SK-N-SH treated with all-trans-retinoic acid at 6 μM for 48 hours (cell line): ENCODE measurements at regions not wholly inside any gene's neighbourhood (a gene's known extent, or its start where the extent isn't known, plus 50 kb on each side); places are given as distances from the start of the nearest gene placed in this dataset.

Experiments used
- CSDC2 ChIP-seq: fragments of 250-450 bp; sonication (Bioruptor Pico); IDR thresholded peaks from 2 replicates; pipeline ENCODE4 v1.5.0; 2020; ENCODE audit warnings: mild to moderate bottlenecking, moderate library complexity
- ISL1 ChIP-seq: fragments of 250-450 bp; sonication (Bioruptor Pico); IDR thresholded peaks from 2 replicates; pipeline ENCODE4 v2.1.2; 2022; ENCODE audit warnings: mild to moderate bottlenecking, moderate library complexity
- TCF4 ChIP-seq: fragments of 250-450 bp; sonication (Bioruptor Pico); IDR thresholded peaks from 2 replicates; pipeline ENCODE4 v1.8.0; 2021; ENCODE audit warnings: mild to moderate bottlenecking, moderate library complexity, borderline replicate concordance
- ZC3H10 ChIP-seq: fragments of 250-450 bp; sonication (Bioruptor Pico); IDR thresholded peaks from 2 replicates; pipeline ENCODE4 v1.5.1; 2021; ENCODE audit warnings: mild to moderate bottlenecking, moderate library complexity
- TF ChIP-seq, protein P1 (sequence below): fragments of 250-450 bp; sonication (Bioruptor Pico); IDR thresholded peaks from 2 replicates; pipeline ENCODE4 v1.5.1; 2020; ENCODE audit warnings: low read depth, mild to moderate bottlenecking, moderate library complexity
- TF ChIP-seq, protein P2 (sequence below): fragments of 250-450 bp; sonication (Bioruptor Pico); IDR thresholded peaks from 2 replicates; pipeline ENCODE4 v1.8.0; 2020; ENCODE audit warnings: mild to moderate bottlenecking, moderate library complexity, borderline replicate concordance

DNA sequence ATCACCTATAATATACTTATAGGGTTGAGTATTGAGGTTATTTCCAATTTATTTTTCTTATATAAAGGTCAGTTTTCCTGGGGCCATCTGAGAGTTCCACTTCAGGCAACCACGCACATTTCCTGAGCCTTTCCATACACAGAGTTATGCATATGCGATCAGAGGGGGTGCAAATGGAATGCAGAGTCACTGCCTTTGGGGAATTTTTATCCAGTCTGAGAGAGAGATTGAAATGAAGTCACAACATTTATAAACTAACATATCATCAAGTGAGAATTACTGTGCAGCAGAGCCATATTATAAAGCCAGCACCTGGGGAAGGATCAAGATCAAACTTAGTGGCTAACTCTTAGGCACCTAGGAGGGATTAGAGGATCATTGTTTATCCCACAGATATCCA lies 299.9 kb upstream of the PLXNA2 start:
- TF ChIP-seq CSDC2 (CRISPR knock-in tag) = no peak
- TF ChIP-seq, protein P1, sequence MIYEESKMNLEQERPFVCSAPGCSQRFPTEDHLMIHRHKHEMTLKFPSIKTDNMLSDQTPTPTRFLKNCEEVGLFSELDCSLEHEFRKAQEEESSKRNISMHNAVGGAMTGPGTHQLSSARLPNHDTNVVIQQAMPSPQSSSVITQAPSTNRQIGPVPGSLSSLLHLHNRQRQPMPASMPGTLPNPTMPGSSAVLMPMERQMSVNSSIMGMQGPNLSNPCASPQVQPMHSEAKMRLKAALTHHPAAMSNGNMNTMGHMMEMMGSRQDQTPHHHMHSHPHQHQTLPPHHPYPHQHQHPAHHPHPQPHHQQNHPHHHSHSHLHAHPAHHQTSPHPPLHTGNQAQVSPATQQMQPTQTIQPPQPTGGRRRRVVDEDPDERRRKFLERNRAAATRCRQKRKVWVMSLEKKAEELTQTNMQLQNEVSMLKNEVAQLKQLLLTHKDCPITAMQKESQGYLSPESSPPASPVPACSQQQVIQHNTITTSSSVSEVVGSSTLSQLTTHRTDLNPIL (CRISPR knock-in tag) = no peak
- TF ChIP-seq, protein P2, sequence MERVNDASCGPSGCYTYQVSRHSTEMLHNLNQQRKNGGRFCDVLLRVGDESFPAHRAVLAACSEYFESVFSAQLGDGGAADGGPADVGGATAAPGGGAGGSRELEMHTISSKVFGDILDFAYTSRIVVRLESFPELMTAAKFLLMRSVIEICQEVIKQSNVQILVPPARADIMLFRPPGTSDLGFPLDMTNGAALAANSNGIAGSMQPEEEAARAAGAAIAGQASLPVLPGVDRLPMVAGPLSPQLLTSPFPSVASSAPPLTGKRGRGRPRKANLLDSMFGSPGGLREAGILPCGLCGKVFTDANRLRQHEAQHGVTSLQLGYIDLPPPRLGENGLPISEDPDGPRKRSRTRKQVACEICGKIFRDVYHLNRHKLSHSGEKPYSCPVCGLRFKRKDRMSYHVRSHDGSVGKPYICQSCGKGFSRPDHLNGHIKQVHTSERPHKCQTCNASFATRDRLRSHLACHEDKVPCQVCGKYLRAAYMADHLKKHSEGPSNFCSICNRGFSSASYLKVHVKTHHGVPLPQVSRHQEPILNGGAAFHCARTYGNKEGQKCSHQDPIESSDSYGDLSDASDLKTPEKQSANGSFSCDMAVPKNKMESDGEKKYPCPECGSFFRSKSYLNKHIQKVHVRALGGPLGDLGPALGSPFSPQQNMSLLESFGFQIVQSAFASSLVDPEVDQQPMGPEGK (CRISPR knock-in tag) = no peak
- no peak for TF ChIP-seq ZC3H10 (CRISPR knock-in tag)
- no peak for TF ChIP-seq ISL1
- TF ChIP-seq TCF4 (CRISPR knock-in tag) = no peak
